ENCODE measurements at regions not wholly inside any gene's neighbourhood (a gene's known extent, or its start where the extent isn't known, plus 50 kb on each side); places are given as distances from the start of the nearest gene placed in this dataset.

- 0 out of 2 replicates have a peak, but pooled peaks have one; percentile 19 for TF ChIP-seq DMTF1 (CRISPR knock-in tag; IDR thresholded peaks at IDR 0.05)
- TF ChIP-seq ZNF331 (CRISPR knock-in tag; IDR thresholded peaks at IDR 0.05): peak; percentile 66
- 0 out of 2 replicates have a peak, but pooled peaks have one; percentile 16 for TF ChIP-seq IRF2 (CRISPR knock-in tag; IDR thresholded peaks at IDR 0.05)
- no peak for TF ChIP-seq ZNF607 (CRISPR knock-in tag; IDR thresholded peaks at IDR 0.05; ENCODE audit: borderline replicate concordance)
- TF ChIP-seq ZNF280D (CRISPR knock-in tag; IDR thresholded peaks at IDR 0.05): 0 out of 2 replicates have a peak, but pooled peaks have one; percentile 26
- TF ChIP-seq PPARG (CRISPR knock-in tag; conservative IDR thresholded peaks at IDR 0.05): 0 out of 2 replicates have a peak, but pooled peaks have one; percentile 27
- no peak for TF ChIP-seq ETV6 (CRISPR knock-in tag; conservative IDR thresholded peaks at IDR 0.05)
- 0 out of 2 replicates have a peak, but pooled peaks have one; percentile 3 for TF ChIP-seq ZNF350 (CRISPR knock-in tag; IDR thresholded peaks at IDR 0.05; ENCODE audit: borderline replicate concordance, low read depth)
- TF ChIP-seq ZBTB3 (CRISPR knock-in tag; IDR thresholded peaks at IDR 0.05; ENCODE audit: borderline replicate concordance, low read depth): 0 out of 2 replicates have a peak, but pooled peaks have one; percentile 29
- peak; percentile 58; the same call in 1 of the 2 replicates for TF ChIP-seq THAP11 (CRISPR knock-in tag; IDR thresholded peaks at IDR 0.05)
- TF ChIP-seq, protein P1, sequence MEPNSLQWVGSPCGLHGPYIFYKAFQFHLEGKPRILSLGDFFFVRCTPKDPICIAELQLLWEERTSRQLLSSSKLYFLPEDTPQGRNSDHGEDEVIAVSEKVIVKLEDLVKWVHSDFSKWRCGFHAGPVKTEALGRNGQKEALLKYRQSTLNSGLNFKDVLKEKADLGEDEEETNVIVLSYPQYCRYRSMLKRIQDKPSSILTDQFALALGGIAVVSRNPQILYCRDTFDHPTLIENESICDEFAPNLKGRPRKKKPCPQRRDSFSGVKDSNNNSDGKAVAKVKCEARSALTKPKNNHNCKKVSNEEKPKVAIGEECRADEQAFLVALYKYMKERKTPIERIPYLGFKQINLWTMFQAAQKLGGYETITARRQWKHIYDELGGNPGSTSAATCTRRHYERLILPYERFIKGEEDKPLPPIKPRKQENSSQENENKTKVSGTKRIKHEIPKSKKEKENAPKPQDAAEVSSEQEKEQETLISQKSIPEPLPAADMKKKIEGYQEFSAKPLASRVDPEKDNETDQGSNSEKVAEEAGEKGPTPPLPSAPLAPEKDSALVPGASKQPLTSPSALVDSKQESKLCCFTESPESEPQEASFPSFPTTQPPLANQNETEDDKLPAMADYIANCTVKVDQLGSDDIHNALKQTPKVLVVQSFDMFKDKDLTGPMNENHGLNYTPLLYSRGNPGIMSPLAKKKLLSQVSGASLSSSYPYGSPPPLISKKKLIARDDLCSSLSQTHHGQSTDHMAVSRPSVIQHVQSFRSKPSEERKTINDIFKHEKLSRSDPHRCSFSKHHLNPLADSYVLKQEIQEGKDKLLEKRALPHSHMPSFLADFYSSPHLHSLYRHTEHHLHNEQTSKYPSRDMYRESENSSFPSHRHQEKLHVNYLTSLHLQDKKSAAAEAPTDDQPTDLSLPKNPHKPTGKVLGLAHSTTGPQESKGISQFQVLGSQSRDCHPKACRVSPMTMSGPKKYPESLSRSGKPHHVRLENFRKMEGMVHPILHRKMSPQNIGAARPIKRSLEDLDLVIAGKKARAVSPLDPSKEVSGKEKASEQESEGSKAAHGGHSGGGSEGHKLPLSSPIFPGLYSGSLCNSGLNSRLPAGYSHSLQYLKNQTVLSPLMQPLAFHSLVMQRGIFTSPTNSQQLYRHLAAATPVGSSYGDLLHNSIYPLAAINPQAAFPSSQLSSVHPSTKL (CRISPR knock-in tag; IDR thresholded peaks at IDR 0.05): peak; percentile 68
- peak; percentile 10; the same call in 1 of the 2 replicates for TF ChIP-seq ZBTB34 (CRISPR knock-in tag; IDR thresholded peaks at IDR 0.05)
- TF ChIP-seq NCOR1 (IDR thresholded peaks at IDR 0.05; ENCODE audit: borderline replicate concordance, low read length): peak; percentile 61; the same call in 1 of the 2 replicates
- peak; percentile 49; the same call in 1 of the 2 replicates for TF ChIP-seq PITX1 (CRISPR knock-in tag; IDR thresholded peaks at IDR 0.05)
- 0 out of 2 replicates have a peak, but pooled peaks have one; percentile 21 for TF ChIP-seq ZBTB7B (CRISPR knock-in tag; IDR thresholded peaks at IDR 0.05)
- TF ChIP-seq SAP130 (CRISPR knock-in tag; IDR thresholded peaks at IDR 0.05; ENCODE audit: low read depth): 0 out of 2 replicates have a peak, but pooled peaks have one; percentile 17
- TF ChIP-seq CEBPG (CRISPR knock-in tag; IDR thresholded peaks at IDR 0.05): 0 out of 2 replicates have a peak, but pooled peaks have one; percentile 7
- 0 out of 2 replicates have a peak, but pooled peaks have one; percentile 33 for TF ChIP-seq HMG20A (CRISPR knock-in tag; IDR thresholded peaks at IDR 0.05; ENCODE audit: borderline replicate concordance)
Observed at GRCh38 chr6:27591699-27592480, 119.0 kb upstream of the ZNF184 start (continued).

Data from HepG2 (cell line).